Sigmoid colon (tissue), 6 donors: ENCODE measurements at regions not wholly inside any gene's neighbourhood (a gene's known extent, or its start where the extent isn't known, plus 50 kb on each side); places are given as distances from the start of the nearest gene placed in this dataset.

Source experiments
- DNase-seq: peaks from one replicate; pipeline ENCODE4 v3.0.0-alpha.2; 2019
- H3K27ac ChIP-seq, 4 donors: fragments of 200-600 bp; sonication (generic); one replicate each; pipeline ENCODE4 v1.5.1; 2016 to 2019; ENCODE audit warnings: mild to moderate bottlenecking in 1 of 4
- H3K27me3 ChIP-seq, 3 donors: fragments of 200-600 bp; sonication (generic); one replicate each; pipeline ENCODE4 v1.5.1; 2019; ENCODE audit warnings: mild to moderate bottlenecking in 1 of 3
- H3K36me3 ChIP-seq, 4 donors: fragments of 200-600 bp; sonication (generic); one replicate each; pipeline ENCODE4 v1.5.1; 2016 to 2019
- H3K4me1 ChIP-seq, 4 donors: fragments of 200-600 bp; sonication (generic); one replicate each; pipeline ENCODE4 v1.5.1; 2017 to 2019
- H3K4me3 ChIP-seq, 4 donors: fragments of 200-600 bp; sonication (generic); one replicate each; pipeline ENCODE4 v1.5.1; 2017 to 2019; ENCODE audit warnings: mild to moderate bottlenecking in 2 of 4, moderate library complexity in 1 of 4
- H3K9me3 ChIP-seq, 4 donors: fragments of 200-600 bp in 3 of 4; sonication (generic) in 3 of 4; one replicate each; pipeline versions ENCODE4 v1.5.1 to v1.6.1; 2013 to 2019
- CTCF ChIP-seq, 4 experiments: fragments of 450-650 bp in 3 of 4; fragments of 200-600 bp in 1 of 4; IDR thresholded peaks; one replicate each; pipeline ENCODE4 v1.5.1; 2016 to 2019; ENCODE audit warnings: antibody characterized with exemption in 4 of 4, mild to moderate bottlenecking in 3 of 4, moderate library complexity in 2 of 4
- EP300 ChIP-seq, 4 donors: sonication (generic); formaldehyde crosslinking; IDR thresholded peaks; one replicate each; pipeline ENCODE4 v1.6.1; 2017; ENCODE audit warnings: antibody characterized with exemption in 4 of 4
- POLR2A ChIP-seq, 2 donors: fragments of 450-650 bp; IDR thresholded peaks; one replicate each; pipeline ENCODE4 v1.6.1; 2016; ENCODE audit warnings: antibody characterized with exemption in 2 of 2, mild to moderate bottlenecking in 2 of 2, moderate library complexity in 2 of 2
- POLR2AphosphoS5 ChIP-seq, 4 donors: sonication (generic); formaldehyde crosslinking; IDR thresholded peaks; one replicate each; pipeline ENCODE4 v1.6.1; 2017; ENCODE audit warnings: antibody characterized with exemption in 4 of 4
- WGBS, 2 donors: extraction: QIAGEN DNeasy Blood & Tissue Kit; methylation state at CpG; one replicate each; pipeline ENCODE4 v1.1.7; 2013; 5-methylcytosine and 5-hydroxymethylcytosine counted together
- intact Hi-C: fragments of 100-400 bp; cut with DNase I; formaldehyde crosslinking; loops from one replicate; pipeline ENCODE4 v1.15.1; 2023
- donor health status: healthy with polysubstance abuse.
- donor health status: healthy.

DNA sequence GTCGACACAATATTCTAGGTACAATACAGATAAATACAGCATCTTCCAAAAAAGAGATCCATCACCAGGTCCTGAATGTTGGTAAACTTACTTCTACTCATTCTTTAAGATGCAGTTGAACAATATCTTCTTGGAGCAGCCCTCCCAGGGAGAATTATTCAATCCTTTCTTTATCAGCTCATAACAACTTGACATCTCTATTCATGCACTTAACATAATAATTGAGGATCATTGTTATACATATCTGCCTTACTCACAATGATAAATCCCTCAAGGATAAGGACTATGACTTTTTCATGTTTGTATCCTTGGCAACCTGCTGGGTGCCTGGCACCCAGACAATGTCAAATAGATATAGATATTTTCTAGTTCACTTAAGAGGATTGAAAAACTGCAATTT, 219.5 kb downstream of the POU4F1 start:
- H3K4me1 ChIP-seq, result no peaks in the 10 kb centered on the region
- H3K4me3 ChIP-seq, result no peak overlapping the region
- no peak for DNase-seq
- intact Hi-C loops, result no loop called here
- no peak for TF ChIP-seq EP300 (IDR thresholded peaks at IDR 0.05)
- H3K9me3 ChIP-seq, result no peaks in the 10 kb centered on the region
- 77 to 86% methylated on average over 1 of the region's 1 CpG for WGBS, 2 donors
- no peaks in the 10 kb centered on the region for H3K27me3 ChIP-seq
- H3K36me3 ChIP-seq, result no peaks in the 10 kb centered on the region
- H3K27ac ChIP-seq, result no peak overlapping the region

- 68 to 77% methylated on average over 7 of the region's 7 CpGs for WGBS, 2 donors
- no peak for DNase-seq
- intact Hi-C loops, result no loop called here
- no peaks in the 10 kb centered on the region for H3K36me3 ChIP-seq
- H3K4me3 ChIP-seq, result no peak overlapping the region
- no peaks in the 10 kb centered on the region for H3K9me3 ChIP-seq
- no peak for TF ChIP-seq EP300 (IDR thresholded peaks at IDR 0.05)
- TF ChIP-seq CTCF (IDR thresholded peaks at IDR 0.05), result no peak
- no peak for TF ChIP-seq POLR2AphosphoS5 (IDR thresholded peaks at IDR 0.05)
- no peak for TF ChIP-seq POLR2A (IDR thresholded peaks at IDR 0.05)
- no peaks in the 10 kb centered on the region for H3K27me3 ChIP-seq
- H3K27ac ChIP-seq, result no peak overlapping the region
- no peaks in the 10 kb centered on the region for H3K4me1 ChIP-seq
Measured at GRCh38 chr13:78383071-78383484, 220.3 kb downstream of the POU4F1 start.

GRCh38 chr13:78382491-78382890, 220.9 kb downstream of the POU4F1 start:
- Histone ChIP-seq H3K27me3 (no peaks in the 10 kb centered on the region), H3K4me3 (no peak overlapping the region), H3K9me3 (no peaks in the 10 kb centered on the region), H3K4me1 (no peaks in the 10 kb centered on the region), H3K36me3 (no peaks in the 10 kb centered on the region), H3K27ac (no peak overlapping the region)
- no peak for TF ChIP-seq POLR2A (IDR thresholded peaks at IDR 0.05)
- no peak for TF ChIP-seq EP300 (IDR thresholded peaks at IDR 0.05)
- no peak for TF ChIP-seq CTCF (IDR thresholded peaks at IDR 0.05)
- TF ChIP-seq POLR2AphosphoS5 (IDR thresholded peaks at IDR 0.05), result no peak
- no peak for DNase-seq
- WGBS, 2 donors, result 58 to 62% methylated on average over 4 of the region's 4 CpGs
- intact Hi-C loops, result no loop called here

DNA sequence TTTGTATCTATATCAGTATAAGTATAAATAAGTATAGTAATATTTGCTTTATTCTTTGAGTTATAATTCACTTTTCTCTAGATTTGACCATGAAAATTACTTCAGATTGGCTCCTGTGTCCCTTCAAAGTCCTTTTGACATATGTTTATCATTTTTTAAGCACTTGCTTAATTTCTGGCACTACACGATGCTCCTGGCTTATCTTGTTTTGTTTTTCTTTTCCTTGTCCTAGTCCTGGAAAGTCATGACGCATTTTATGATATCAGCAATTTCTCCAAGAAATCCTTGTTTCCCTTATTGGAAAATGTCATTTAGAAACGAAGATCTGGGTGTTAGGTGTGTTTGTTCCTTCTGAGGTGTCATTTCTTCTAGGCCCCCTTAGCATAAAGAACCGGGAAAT, 226.5 kb downstream of the POU4F1 start:
- 71 to 76% methylated on average over 4 of the region's 4 CpGs for WGBS, 2 donors
- no peaks in the 10 kb centered on the region for H3K9me3 ChIP-seq
- H3K4me1 ChIP-seq, result no peaks in the 10 kb centered on the region
- TF ChIP-seq POLR2A (IDR thresholded peaks at IDR 0.05) (no peak), EP300 (IDR thresholded peaks at IDR 0.05) (no peak), CTCF (IDR thresholded peaks at IDR 0.05) (no peak)
- no peaks in the 10 kb centered on the region for H3K27me3 ChIP-seq
- intact Hi-C loops, result no loop called here
- H3K36me3 ChIP-seq, result no peaks in the 10 kb centered on the region
- no peak overlapping the region for H3K27ac ChIP-seq
- H3K4me3 ChIP-seq, result no peak overlapping the region
- DNase-seq, result no peak

GRCh38 chr13:78376033-78376432, 227.3 kb downstream of the POU4F1 start:
- no peaks in the 10 kb centered on the region for H3K9me3 ChIP-seq
- no peaks in the 10 kb centered on the region for H3K36me3 ChIP-seq
- no peaks in the 10 kb centered on the region for H3K4me1 ChIP-seq
- intact Hi-C loops, result no loop called here
- H3K27ac ChIP-seq, result no peak overlapping the region
- 63 to 64% methylated on average over 2 of the region's 2 CpGs for WGBS, 2 donors
- no peaks in the 10 kb centered on the region for H3K27me3 ChIP-seq
- no peak for TF ChIP-seq POLR2A (IDR thresholded peaks at IDR 0.05)
- TF ChIP-seq POLR2AphosphoS5 (IDR thresholded peaks at IDR 0.05), result no peak
- no peak for TF ChIP-seq CTCF (IDR thresholded peaks at IDR 0.05)
- TF ChIP-seq EP300 (IDR thresholded peaks at IDR 0.05), result no peak
- no peak for DNase-seq
- H3K4me3 ChIP-seq, result no peak overlapping the region
